HEK293 (cell line): ENCODE measurements at regions not wholly inside any gene's neighbourhood (a gene's known extent, or its start where the extent isn't known, plus 50 kb on each side); places are given as distances from the start of the nearest gene placed in this dataset.

ENCODE experiments used
- GLI4 ChIP-seq: fragments of 450-650 bp; formaldehyde crosslinking; IDR thresholded peaks from 2 replicates; pipeline ENCODE4 v1.5.1; 2016; ENCODE audit warnings: missing biosample characterization, missing genetic modification characterization
- RBAK ChIP-seq: fragments of 450-650 bp; formaldehyde crosslinking; IDR thresholded peaks from 2 replicates; pipeline ENCODE4 v1.5.1; 2016; ENCODE audit warnings: missing biosample characterization, missing genetic modification characterization
- ZFP3 ChIP-seq: fragments of 450-650 bp; formaldehyde crosslinking; IDR thresholded peaks from 2 replicates; pipeline ENCODE4 v1.5.1; 2016; ENCODE audit warnings: low read depth, missing biosample characterization, missing genetic modification characterization
- ZNF274 ChIP-seq, 2 experiments: fragments of 200-500 bp in 1 of 2; fragments of 450-650 bp in 1 of 2; sonication (Bioruptor generic) in 1 of 2; formaldehyde crosslinking in 1 of 2; IDR thresholded peaks; 2 replicates each; pipeline versions ENCODE4 v1.5.1 to v1.6.1; 2014 to 2016; ENCODE audit warnings: borderline replicate concordance in 1 of 2, inconsistent platforms in 1 of 2, low read length in 1 of 2, missing biosample characterization in 1 of 2, missing genetic modification characterization in 1 of 2
- ZNF362 ChIP-seq: fragments of 450-650 bp; formaldehyde crosslinking; IDR thresholded peaks from 2 replicates; pipeline ENCODE4 v1.5.1; 2016; ENCODE audit warnings: missing biosample characterization, missing genetic modification characterization
- ZNF449 ChIP-seq: fragments of 450-650 bp; formaldehyde crosslinking; IDR thresholded peaks from 2 replicates; pipeline ENCODE4 v1.5.1; 2017; ENCODE audit warnings: missing biosample characterization, mild to moderate bottlenecking, missing genetic modification characterization, moderate library complexity
- ZNF610 ChIP-seq: fragments of 450-650 bp; formaldehyde crosslinking; IDR thresholded peaks from 2 replicates; pipeline ENCODE4 v1.5.1; 2016; ENCODE audit warnings: missing biosample characterization, missing genetic modification characterization, borderline replicate concordance
- ZSCAN16 ChIP-seq: fragments of 450-650 bp; formaldehyde crosslinking; IDR thresholded peaks from 2 replicates; pipeline ENCODE4 v1.5.1; 2016; ENCODE audit warnings: missing biosample characterization, missing genetic modification characterization
- TF ChIP-seq, protein P1 (sequence below): fragments of 450-650 bp; formaldehyde crosslinking; IDR thresholded peaks from 2 replicates; pipeline ENCODE4 v1.5.1; 2016; ENCODE audit warnings: missing biosample characterization, missing genetic modification characterization

DNA sequence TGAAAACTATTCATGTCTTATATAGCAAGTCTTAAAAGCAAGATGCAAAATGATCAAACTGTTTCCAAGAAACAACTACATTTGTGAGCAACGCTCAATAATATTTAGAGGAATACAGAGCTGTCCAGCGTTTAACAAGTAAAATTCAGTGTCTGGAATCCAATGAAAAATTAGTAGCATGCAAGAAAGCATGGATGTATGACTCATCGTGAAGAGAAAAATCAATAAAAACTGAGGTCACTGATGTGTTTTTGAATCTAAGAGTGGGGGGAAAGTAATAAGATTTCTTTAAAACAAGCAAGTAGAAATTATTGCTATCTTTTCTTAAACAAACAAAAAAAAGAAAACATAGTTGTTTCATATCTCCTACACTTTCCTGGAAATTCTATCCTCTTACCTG lies 600.3 kb upstream of the GOLIM4 start:
- TF ChIP-seq ZNF362 (no peak), ZNF449 (tag by site-specific recombination) (no peak), GLI4 (tag by site-specific recombination) (no peak), ZNF274 (IDR thresholded peaks at IDR 0.05; ENCODE audit: low read length) (no peak), ZNF274 (tag by site-specific recombination; IDR thresholded peaks at IDR 0.05; ENCODE audit: borderline replicate concordance) (no peak), ZNF610 (no peak), RBAK (tag by site-specific recombination) (no peak), ZFP3 (tag by site-specific recombination) (no peak), ZSCAN16 (no peak)
- TF ChIP-seq, protein P1, sequence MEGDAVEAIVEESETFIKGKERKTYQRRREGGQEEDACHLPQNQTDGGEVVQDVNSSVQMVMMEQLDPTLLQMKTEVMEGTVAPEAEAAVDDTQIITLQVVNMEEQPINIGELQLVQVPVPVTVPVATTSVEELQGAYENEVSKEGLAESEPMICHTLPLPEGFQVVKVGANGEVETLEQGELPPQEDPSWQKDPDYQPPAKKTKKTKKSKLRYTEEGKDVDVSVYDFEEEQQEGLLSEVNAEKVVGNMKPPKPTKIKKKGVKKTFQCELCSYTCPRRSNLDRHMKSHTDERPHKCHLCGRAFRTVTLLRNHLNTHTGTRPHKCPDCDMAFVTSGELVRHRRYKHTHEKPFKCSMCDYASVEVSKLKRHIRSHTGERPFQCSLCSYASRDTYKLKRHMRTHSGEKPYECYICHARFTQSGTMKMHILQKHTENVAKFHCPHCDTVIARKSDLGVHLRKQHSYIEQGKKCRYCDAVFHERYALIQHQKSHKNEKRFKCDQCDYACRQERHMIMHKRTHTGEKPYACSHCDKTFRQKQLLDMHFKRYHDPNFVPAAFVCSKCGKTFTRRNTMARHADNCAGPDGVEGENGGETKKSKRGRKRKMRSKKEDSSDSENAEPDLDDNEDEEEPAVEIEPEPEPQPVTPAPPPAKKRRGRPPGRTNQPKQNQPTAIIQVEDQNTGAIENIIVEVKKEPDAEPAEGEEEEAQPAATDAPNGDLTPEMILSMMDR: no peak
